Left lobe of liver (tissue), 2 donors: ENCODE measurements at regions not wholly inside any gene's neighbourhood (a gene's known extent, or its start where the extent isn't known, plus 50 kb on each side); places are given as distances from the start of the nearest gene placed in this dataset.

Source experiments
- ATAC-seq: fragments of 200-7000 bp; cut with Tn5 transposase; one replicate; pipeline ENCODE4 v1.9.1; 2020; ENCODE audit warnings: mild to moderate bottlenecking, moderate library complexity
- DNase-seq: peaks from one replicate; pipeline ENCODE4 v3.0.0-alpha.2; 2020; ENCODE audit warnings: low spot score
- donor health status: DM: no; HTN: no; CAD: no; lungs with moderate emphysema.
- donor health status: DM: no; HTN: yes; CAD: no.

DNA sequence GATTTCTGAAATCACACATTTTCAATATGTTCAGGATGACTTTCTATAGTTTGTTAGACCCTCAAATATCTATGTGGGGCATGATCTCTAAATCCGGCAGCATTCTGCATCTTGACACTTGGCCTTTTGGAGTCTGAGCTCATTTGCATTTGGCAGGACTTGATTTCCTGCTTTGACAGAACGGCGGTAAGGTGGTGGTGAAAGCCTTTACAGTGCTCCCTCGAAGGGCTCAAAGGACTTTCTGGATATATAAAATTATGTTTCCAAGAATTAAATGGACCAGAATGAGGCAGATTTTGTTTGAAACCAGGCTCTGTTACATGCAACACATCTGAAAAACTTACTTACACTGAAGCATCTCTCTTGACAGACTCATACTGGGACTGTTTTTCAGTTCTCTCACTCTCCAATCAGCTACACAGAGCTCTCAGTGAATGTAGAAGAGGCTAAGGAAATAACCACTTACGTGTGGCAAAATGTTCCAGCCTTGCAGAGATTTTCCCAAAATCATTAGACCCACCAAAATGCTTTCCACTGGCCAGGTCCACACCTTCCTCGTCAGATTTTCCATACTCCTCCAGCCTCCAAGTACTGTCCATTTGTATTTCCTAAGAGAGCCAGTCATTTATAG is 207.2 kb downstream of the SPRY2 start:
- DNase-seq (no peak), ATAC-seq (no peak)

DNA sequence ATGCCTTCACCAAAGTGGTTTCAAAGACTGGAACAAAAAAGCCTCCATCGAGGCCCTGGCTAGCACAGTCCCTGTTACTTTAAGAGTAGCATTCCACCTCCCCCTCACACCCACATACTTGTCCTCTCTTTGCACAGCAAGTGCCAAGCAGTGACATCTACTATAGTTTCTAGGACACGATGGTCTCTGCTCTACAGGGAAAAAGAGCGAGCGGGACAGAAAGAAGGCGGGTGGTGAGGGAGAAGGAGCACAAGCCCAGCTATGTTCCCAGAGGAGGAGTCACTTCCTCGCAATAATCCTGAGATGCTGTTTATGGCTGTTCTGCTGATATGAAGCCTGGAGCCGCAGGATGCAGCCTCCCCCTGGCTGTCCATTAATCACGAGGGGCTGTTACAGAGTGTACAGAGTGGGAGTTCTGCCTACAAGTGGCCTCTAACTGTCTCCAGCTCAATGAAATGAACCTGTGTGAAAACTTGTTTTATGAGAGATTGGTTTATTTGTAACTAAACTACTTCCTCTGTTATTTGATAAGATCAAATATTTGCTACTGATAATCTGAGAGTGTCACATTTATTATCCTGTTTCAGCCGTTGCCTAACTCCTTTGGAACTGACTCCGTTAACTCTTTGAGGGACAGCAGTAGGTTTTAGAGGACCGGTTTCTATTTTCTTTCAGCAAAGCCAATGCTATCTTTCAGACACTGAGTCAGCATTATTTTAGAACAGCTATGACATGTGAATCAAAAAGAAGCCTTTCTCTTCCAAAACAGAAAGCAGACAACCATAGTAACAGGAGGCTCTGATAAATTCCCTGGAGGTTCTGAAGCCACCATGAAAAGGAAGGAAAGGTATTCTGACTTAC is 208.0 kb downstream of the SPRY2 start:
- peak; percentile 89 for ATAC-seq
- peak; percentile 73 for DNase-seq

DNA sequence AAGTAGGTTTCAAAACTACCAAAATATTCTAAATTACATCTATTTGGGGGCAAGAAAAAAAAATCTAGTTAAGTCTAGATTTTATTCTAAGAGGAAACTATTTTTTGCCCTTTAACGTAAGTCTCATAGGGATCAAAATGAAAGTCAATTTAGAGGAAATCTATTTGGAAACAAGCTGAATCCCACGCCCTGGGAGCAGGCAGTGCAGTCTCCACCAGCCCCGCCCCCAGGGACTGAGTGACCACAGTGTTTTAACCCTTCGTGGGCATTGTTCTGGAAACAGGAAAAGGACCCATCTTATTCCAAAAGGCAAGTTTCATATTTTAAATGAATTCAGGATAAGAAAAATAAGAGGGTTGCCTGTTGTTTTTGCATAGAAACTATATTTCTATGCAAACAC is 209.7 kb downstream of the SPRY2 start:
- DNase-seq (peak; percentile 86), ATAC-seq (peak; percentile 75)

GRCh38 chr13:80126389-80127068 is 214.4 kb downstream of the SPRY2 start:
- DNase-seq (no peak), ATAC-seq (no peak)

GRCh38 chr13:80123945-80124344 is 217.0 kb downstream of the SPRY2 start:
- DNase-seq (no peak), ATAC-seq (peak; percentile 92)

DNA sequence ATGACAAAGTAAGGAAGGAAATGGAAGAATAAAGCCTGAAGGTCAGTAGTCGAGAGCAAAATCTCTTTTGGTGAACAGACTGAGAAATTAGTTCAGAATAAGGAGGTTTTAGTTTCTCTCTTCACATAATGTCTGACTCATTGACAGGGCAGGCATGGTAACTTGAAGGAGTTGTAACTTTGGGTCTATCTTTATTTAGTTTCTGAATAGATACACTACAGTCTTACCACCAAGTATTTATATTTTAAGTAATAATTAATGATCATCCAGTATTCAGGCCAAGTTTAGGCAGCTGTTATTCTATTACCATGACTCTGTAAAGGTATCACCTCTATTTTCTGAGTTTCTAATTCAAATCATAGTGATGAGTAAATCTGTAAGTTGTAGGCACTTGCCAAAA is 219.9 kb downstream of the SPRY2 start:
- no peak for DNase-seq
- no peak for ATAC-seq

- DNase-seq (no peak), ATAC-seq (no peak)
Observed at GRCh38 chr13:80118506-80118905, 222.4 kb downstream of the SPRY2 start.

GRCh38 chr13:80118099-80118498 is 222.8 kb downstream of the SPRY2 start:
- DNase-seq (no peak), ATAC-seq (no peak)

DNA sequence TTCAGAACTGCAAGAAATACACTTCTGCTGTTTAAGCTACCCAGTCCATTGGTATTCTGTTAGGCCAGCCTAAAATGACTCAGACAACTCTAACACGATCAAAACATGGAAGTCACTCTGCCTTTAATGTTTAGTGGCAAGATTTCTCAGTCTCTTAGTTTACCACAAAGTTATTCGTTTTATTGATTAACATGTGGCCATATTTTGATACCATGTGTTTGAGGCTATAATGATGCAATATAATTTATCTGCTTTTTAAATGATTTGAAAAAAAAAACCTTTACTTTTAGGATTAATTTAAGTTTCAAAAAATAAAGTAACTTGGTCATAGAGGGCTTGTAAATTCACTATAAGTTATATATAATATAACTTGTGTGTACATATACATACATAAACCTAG is 223.4 kb downstream of the SPRY2 start:
- ATAC-seq = no peak

DNA sequence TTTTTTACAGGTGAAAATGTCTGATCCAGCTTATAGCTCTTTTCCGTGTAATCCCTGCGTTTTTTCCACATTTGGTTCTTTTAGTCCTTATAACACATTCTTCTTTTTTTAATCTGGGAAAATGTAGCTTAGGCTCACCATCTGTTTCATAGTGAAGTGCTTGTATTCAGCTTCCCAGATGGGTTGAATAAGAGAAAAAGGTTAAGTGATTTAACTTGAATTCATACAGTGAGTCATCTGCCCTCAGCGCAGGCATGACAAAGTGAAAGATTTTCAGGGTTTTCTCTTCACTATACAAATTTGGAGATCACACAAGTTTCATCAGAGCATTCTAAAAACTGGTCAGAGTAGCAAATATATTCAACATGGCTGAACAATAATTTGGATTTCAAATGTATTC is 224.8 kb downstream of the SPRY2 start:
- no peak for DNase-seq
- no peak for ATAC-seq

More for the DNA sequence above, 223.4 kb downstream of the SPRY2 start:
- DNase-seq = no peak

DNA sequence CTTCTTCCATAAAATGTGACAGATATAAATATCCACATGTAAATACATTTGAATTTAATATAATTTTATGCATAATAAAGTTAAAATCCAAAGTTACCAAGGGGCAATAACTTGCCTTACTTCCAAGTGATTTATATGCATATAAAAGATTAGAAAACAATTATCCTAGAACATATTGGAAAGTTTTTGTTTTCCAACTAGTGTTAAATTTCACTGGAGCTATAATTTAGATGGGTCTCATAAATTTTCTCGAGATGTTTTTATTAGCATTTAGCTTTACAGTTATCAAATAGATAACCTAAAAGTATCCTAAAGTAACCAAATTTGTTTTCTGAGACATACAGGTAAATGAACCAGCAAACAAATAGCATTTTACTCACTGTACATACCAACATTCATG is 225.3 kb downstream of the SPRY2 start:
- DNase-seq = no peak
- ATAC-seq = no peak

DNA sequence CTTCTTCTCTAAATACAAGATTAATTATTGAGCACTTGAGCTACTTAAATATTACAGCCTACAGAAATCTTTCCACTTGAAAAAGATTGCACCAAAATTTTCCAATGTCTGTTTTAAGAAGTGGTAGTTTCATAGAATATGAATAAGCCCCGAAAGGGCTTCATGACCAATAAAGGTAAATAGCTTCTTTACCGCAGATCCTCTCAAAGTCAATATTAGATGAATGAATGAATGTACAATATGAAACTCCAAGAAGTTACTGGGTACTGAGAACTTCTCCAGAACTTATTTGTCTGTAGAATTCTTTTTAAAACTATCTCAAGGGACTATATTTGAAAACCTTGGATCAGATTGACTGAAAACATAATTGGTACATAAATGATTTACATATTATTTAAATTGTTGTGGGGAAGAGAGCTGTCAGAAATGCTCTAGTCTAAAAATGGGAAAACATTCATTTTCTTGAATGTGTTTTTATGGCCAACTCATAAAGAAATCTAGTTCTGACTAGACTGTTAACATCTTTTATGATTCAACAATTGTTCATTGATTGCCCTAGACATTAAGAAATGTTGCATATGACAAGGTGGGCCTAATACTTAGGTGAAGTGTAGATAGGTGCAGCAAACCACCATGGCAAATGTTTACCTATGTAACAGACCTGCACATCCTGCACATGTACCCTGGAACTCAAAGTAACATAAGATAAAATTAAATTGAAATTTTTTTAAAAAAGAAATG is 227.0 kb downstream of the SPRY2 start:
- no peak for DNase-seq
- ATAC-seq = no peak

- ATAC-seq = no peak
Observed at GRCh38 chr13:80109303-80109702, 231.6 kb downstream of the SPRY2 start.

GRCh38 chr13:80105350-80105749 is 235.6 kb downstream of the SPRY2 start:
- DNase-seq (no peak), ATAC-seq (no peak)

More at GRCh38 chr13:80109303-80109702, 231.6 kb downstream of the SPRY2 start:
- DNase-seq = no peak

DNA sequence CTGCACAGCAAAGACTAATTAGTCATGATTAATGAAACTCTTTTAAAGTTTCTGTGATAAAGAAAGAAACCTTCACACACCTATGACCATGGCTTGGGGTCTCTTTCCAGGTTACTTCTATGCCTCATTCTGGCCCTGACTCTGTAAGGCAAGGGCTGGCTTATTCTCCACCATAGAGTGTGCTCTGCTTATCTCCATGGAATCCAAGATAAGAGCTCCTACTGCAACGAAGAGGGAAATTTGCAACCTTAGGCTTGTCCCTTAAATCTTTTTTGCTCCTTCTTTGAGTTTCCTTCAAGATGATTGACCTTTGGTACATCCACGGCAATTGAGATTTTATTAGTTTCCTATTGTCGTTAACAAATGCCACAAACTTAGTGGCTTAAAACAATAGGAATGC is 239.9 kb downstream of the SPRY2 start:
- ATAC-seq (no peak), DNase-seq (no peak)

DNA sequence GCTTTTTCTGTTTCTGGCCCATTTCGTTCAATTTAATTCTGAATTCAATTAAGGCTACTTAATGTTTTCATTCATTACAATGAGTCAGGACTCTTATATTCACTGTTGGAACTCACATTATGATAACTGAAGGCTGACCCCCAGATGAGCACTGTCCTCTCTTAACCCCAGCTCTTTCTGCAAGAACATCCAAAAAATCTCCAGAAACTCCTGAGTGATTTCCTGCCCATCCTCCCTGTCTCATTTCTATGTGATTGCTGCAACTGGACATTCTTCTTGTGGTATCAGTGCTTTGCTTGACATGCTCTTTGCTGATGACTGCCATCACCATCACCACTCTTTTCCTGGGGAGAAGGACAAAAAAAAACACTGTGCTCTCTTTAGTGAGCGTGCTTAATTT is 240.3 kb downstream of the SPRY2 start:
- no peak for DNase-seq
- peak; percentile 15 for ATAC-seq

DNA sequence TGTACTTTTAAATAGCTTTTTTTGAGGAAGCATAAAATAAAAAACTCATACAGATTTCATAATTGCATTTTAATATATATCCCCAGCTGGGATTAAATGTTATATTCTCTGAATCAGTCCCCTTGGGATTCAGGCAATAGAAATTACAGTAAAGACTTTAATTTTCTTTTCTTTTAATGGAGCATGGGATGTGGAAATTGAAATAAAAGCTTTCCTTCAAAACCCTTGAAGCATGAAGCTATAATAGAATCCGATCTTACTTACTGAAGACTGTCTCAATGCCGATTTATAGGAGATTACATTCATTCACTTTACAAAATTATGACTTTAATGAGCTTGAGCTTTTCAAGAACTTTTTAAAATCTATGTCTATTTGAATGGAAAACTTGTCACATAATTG is 243.4 kb downstream of the SPRY2 start:
- DNase-seq = no peak

GRCh38 chr13:80096383-80096782 is 244.5 kb downstream of the SPRY2 start:
- ATAC-seq = peak; percentile 42

More for the DNA sequence above, 243.4 kb downstream of the SPRY2 start:
- no peak for ATAC-seq

DNA sequence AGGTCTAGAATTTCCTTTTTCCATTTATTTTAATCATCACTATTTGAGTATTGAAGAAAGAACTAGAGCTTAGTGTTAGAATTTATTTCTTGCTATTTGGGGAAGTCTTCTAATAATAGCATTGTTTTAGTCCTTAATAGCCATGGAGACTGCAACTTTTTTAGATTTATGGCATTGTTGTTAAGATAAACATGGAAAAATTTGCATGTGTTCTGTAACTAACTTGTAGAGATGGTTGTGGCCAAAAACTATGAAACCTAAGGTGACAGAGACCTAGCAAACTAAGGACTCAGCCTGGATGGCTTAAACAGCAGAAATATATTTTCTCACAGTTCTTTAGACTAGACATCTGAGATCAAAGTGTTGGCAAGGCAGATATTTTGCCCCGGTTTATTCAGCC is 246.4 kb downstream of the SPRY2 start:
- no peak for DNase-seq
- no peak for ATAC-seq

More at GRCh38 chr13:80096383-80096782, 244.5 kb downstream of the SPRY2 start:
- no peak for DNase-seq

GRCh38 chr13:80093888-80094287 is 247.0 kb downstream of the SPRY2 start:
- DNase-seq (no peak), ATAC-seq (no peak)

DNA sequence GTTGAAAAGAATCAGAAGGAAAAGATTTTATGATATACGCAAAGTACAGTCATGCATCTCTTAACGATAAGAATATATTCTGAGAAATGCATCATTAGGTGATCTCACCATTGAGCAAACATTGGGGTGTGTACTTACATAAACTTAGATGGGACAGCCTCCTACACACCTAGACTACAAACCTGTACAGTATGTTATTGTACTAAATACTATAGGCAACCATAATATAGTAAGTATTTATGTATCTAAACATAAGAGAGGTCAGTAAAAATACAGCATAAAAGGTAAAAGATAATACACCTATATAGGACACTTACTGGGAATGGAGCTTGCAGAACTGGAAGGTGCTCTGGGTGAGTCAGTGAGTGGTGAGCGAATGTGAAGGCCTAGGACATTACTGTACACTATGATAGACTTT is 254.6 kb downstream of the SPRY2 start:
- DNase-seq (no peak), ATAC-seq (no peak)
